Mucosa of gallbladder (tissue), 1 donor: ENCODE measurements at regions not wholly inside any gene's neighbourhood (a gene's known extent, or its start where the extent isn't known, plus 50 kb on each side); places are given as distances from the start of the nearest gene placed in this dataset.
"Not testable (repeated sequence)": the region's sequence is repeated elsewhere in the genome, so short reads cannot be mapped to it uniquely, and the experiment has no call there.

Experiments
- DNase-seq: peaks from one replicate; pipeline ENCODE4 v3.0.0-alpha.2; 2020; ENCODE audit warnings: low spot score
- donor health status: DM: no; HTN: no; CAD: no.

GRCh38 chr9:12271421-12271891, 421.7 kb upstream of the TYRP1 start:
- no peak for DNase-seq

DNA sequence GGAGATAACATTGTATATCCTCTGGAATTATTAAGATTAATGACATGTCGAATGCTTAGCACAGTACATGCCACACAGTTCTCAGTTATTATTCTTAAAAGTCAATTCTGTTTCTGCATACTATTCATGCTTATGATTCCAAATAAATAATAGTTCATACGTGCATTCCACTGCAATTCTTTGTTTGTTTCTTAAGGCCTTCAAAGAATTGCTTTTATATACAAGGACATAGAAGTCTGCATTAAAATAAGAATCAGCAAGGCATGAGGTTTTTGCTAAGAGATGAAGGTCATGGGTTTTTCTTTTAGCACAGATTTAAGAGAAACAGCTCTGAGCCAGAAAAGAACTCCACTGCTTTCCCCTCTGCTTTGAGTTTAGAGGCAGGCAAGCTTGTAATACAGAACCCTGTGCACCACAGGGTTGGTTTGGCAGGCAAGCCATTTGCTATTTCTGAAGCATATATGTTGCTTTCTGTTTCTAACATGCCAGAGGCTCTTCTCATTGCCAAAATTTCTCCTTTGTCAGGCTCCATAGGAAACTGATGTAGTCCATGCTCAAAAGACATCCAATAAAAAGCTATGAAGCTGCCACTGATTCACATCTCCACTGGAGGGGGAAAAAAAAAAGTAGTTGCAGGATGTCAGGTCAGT, 420.6 kb upstream of the TYRP1 start:
- DNase-seq: no peak

DNA sequence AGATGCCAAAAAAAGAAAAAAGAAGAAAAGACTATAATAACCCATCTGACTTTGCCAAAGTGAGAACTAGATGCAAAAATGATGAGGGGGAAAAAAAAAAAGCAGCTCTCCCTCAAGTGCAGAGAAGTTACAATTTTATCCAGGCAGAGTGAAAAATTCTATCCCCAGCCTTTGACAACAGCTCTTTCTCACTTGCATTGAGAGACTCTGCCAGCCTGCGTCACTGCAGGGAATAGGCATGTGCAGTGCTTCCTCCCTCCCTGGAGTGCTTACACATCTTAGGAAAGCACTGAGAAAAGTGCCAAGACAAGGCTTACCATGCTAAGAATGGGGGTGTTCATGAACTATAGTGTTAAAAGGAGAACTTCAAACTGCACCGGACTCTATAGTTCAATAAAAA, 418.6 kb upstream of the TYRP1 start:
- no peak for DNase-seq

GRCh38 chr9:12276505-12276904, 416.7 kb upstream of the TYRP1 start:
- DNase-seq: no peak

DNA sequence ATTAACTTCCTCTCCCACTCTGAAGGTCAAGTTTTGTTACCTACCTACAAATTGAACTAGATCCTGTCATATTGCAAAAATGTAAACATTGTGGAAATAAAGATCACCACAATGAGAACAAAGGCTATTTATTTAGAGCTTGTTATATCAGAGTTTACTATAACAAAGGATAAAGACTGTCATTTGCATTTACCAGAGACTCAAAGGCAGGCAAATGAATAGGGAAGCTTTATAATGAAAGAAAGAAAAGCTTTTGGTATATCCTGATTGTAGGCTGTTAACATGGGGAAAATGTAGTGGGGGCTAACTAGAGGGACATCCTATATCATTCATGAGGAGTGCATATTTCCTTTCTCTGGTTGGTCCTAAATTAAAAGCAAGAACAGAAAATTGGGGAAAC, 403.5 kb upstream of the TYRP1 start:
- DNase-seq: no peak

DNA sequence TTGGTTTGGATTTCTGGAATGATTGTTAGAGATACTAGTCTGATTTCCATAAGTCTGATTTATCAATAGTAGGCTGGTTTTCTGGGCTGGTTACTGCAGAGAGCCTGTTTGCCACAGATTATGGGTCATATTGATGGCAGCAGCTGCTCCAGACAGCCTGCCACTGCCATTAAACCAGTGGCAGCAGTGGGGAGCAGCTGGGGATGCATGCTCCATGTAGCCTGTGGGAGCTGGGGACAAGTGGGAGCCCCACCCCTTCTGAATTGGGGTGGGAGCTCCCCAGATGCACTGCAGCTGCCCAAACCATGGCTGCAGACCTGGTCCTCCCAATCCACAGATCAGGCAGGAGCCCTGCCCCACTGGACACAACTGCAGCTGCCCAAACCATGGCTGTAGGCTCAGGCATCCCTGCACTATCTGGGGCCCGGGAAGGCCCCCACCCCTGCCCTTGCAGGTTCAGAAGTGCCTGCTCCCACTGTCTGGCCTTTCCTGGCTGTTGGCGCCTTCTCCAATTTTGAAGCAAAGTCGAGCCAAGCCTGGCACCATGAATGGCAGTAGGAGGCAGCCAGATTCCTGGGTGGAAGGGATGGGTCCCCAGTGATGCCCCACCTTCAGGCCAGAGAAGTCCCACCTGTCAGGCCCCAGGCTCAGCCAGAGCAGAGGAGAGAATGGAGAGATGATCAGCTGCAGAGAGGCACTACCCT, 402.9 kb upstream of the TYRP1 start:
- no peak for DNase-seq

- DNase-seq: no peak
Observed at GRCh38 chr9:12305211-12305610, 388.0 kb upstream of the TYRP1 start.

DNA sequence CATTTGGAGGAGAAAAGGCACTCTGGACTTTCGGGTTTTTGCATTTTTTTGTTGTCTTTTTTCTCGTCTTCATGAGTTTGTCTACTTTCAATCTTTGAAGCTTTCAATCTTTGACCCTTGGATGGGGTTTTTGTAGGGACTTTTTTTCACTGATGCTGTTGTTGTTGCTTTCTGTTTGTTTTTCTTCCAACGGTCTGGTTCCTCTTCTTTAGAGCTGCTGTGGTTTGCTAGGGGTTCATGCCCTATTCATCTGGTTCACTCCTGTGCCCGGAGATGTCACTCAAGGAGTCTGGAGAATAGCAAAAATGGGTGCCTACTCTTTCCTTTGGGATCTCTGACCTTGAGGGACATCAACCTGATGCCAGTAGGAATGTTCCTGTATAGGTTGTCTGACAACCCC, 378.6 kb upstream of the TYRP1 start:
- DNase-seq: no peak

DNA sequence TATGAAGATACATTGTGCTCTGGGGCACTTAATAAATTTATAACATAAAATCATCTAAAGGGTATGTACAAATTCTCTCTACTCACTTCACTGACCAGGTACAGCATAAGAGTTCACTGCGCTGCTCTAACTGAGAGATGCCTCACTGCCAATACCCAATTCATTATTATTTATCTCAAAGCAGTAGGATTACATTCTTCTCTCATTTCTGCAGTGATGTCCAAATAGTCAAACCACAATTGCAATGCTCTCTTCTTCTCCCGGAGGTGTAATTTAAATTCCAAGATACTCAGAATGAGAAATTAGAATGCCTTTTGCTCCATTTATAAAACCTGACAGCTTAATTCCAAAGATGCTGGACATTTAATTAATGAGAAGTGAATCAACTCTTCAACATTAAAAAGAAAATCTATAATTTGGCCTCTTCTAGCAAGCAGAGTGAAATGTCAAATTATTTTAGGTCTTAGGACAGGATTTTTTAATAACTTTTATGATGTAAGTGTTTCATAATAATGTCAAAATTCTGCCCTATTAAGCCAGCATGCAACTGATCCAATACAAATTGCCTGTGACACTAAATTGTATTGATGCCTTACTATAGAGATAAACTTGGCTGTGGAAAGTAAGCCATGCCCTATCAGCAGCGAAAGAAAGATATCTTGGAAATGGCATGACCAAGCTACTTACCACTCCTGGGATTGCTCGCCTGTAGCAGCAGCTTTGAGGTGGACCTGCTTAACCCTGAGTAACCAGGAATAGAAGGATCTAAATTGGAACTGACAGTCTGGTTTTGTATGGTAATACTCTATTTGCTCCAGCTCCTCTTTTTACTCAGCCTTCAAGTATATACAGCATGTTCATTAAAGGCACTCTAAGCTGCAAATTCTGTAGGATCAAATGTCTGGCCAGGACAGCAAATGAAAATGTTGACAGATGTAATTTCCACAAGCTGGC, 374.2 kb upstream of the TYRP1 start:
- no peak for DNase-seq

GRCh38 chr9:12329623-12329985, 363.6 kb upstream of the TYRP1 start:
- no peak for DNase-seq

DNA sequence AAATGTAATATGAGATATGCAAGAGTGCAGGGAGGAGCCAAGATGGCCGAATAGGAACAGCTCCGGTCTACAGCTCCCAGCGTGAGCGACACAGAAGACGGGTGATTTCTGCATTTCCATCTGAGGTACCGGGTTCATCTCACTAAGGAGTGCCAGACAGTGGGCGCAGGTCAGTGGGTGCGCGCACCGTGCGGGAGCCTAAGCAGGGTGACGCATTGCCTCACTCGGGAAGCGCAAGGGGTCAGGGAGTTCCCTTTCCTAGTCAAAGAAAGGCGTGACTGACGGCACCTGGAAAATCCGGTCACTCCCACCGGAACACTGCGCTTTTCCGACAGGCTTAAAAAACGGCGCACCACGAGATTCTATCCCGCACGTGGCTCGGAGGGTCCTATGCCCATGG, 359.2 kb upstream of the TYRP1 start:
- not testable (repeated sequence) for DNase-seq

DNA sequence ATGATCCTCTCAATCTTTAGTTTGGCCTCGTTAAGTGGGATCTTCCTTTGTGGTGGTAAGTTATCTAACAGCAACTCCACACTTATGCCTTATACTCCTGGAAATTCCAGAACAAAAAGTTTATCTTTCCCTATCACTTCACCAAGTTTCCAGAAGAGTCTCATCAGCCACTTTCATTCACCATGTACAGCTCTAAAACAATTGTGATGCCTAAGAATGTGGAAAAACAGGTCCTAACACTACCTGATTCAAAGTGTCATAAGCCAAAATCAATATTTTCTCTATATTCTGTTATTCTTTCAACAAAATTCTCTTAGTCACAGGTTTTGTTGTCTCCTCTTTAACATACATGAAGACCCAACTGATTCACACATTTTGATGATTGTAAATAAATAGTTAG, 342.4 kb upstream of the TYRP1 start:
- DNase-seq: no peak

- no peak for DNase-seq
Observed at GRCh38 chr9:12351293-12352044, 341.7 kb upstream of the TYRP1 start.

DNA sequence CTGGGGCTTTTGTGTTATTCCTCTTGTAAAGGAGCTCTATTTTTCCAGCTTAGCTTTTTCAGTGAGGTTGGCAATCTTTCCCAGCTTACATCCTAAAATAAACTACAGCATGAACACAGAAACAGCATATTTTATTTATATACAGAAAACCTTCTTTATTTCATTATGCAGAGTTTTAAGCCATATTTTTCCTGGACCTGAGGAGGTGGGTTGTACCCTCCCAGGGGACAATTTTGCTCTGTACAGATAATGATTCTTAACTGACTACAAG, 341.2 kb upstream of the TYRP1 start:
- no peak for DNase-seq

GRCh38 chr9:12363439-12363838, 329.7 kb upstream of the TYRP1 start:
- DNase-seq: no peak

DNA sequence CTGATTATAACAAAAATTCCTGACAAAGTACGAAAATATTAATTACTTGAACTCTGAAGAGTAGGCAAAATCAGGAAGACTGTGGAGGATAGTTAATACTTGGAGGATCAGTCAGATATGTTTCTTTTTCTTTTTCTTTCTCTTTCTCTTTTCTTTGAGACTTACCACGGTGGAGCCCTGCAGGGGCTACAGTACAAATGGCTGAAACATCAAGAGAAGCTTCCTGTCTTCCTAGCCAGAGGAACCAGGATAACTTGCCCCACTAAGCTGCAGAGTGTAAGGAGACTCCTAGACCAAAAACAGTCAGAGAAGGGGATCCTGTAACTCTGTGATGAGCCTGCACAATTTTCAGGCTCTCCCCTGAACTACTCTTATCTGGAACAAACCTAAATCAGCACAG, 324.6 kb upstream of the TYRP1 start:
- no peak for DNase-seq

DNA sequence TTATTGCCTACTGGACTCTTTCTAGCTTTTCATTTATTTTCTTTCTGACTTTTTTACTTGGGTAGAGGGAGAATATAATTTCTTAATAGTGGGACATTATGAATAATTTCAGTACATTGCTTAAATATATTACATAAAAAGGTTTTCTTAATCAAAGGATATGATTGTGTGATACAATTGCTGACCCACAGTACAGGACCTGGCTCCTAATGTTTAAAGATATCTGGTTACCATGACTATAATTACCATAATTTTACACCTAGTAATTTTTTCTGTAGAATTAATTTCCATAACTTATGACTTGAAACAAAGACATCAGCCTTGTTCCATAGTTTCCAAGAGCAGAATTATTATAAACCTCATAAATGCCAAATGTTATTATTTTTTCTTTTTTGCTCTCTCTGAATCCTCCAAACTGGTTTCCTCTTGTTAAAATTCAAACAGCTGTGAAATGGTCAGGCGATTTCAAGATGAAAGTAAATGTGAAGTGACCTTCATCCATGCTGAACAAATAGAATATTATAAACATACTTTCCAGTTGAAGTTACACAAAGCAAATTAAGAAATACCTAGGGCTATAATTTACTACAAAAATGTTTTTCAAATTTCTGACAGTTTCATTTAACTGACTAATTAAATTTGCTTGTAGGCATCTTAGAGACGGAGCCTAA, 301.2 kb upstream of the TYRP1 start:
- DNase-seq: no peak

DNA sequence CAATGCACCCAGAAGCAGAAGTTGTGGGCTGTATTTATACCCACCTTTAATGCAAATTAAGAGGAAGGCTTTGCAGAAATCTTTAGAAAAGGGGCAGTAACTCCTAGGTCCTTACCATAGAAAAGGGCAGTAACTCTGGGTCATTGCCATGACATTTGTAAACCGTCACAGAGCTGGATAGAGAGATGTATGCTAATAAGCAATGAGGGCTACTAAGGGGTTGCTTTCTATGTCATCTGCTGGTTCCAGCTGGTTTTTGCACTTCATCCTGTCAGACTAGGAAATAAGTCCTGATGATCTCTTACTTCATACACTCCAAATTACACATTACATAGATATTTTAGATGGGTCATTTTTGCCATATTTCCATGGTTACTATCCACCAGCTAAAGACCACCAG, 299.1 kb upstream of the TYRP1 start:
- DNase-seq: no peak

GRCh38 chr9:12403721-12404120, 289.5 kb upstream of the TYRP1 start:
- DNase-seq: no peak

GRCh38 chr9:12413986-12414385, 279.2 kb upstream of the TYRP1 start:
- DNase-seq: no peak

- no peak for DNase-seq
Observed at GRCh38 chr9:12414514-12414913, 278.7 kb upstream of the TYRP1 start.

DNA sequence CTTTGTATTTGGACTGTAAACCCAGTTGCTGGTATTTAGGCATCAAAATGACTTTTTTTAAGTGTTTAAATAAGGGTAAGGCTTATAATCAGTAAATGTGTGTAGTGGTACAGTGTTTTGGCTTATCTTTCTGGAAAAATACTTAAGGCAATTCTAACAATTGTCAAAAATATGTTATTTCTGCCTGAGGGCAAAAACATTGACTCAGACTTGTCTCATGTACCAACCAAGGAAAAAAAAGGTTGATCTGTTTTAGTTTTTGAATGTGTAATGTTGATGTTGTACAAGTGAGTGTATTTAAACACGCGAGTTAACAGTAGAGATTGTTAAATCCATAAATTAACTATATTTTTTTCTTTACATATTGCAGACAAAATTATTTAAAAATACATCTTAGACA, 277.8 kb upstream of the TYRP1 start:
- DNase-seq: no peak
